Spleen (tissue), 7 donors: ENCODE measurements at regions not wholly inside any gene's neighbourhood (a gene's known extent, or its start where the extent isn't known, plus 50 kb on each side); places are given as distances from the start of the nearest gene placed in this dataset.

Experiments used
- CTCF ChIP-seq, 11 experiments: fragments of 200-600 bp in 7 of 11; fragments of 450-650 bp in 4 of 11; sonication (generic) in 4 of 11; IDR thresholded peaks in 8 of 11; conservative IDR thresholded peaks in 3 of 11; 1 replicate in 7 of 11; 2 replicates in 4 of 11; pipeline versions ENCODE4 v1.4.0 to v1.8.0; 2016 to 2021; ENCODE audit warnings: antibody characterized with exemption in 11 of 11, inconsistent platforms in 4 of 11, mild to moderate bottlenecking in 1 of 11
- POLR2A ChIP-seq, 3 donors: fragments of 450-650 bp; IDR thresholded peaks; one replicate each; pipeline ENCODE4 v1.5.1; 2017; ENCODE audit warnings: antibody characterized with exemption in 3 of 3, mild to moderate bottlenecking in 1 of 3
- POLR2AphosphoS5 ChIP-seq, 3 donors: sonication (generic); formaldehyde crosslinking; IDR thresholded peaks; one replicate each; pipeline ENCODE4 v1.5.1; 2017; ENCODE audit warnings: antibody characterized with exemption in 3 of 3
- donor health status: DM: no; HTN: no; CAD: no; lungs with moderate emphysema.
- donor health status: DM: no; HTN: no; CAD: no.
- donor health status: DM: no; HTN: no; CAD: no.

GRCh38 chrX:76555269-76555668, 127.8 kb downstream of the MAGEE1 start:
- no peak for TF ChIP-seq POLR2A (IDR thresholded peaks at IDR 0.05)
- no peak for TF ChIP-seq CTCF (IDR thresholded peaks at IDR 0.05 in 8 of 11, conservative IDR thresholded peaks at IDR 0.05 in 3 of 11)
- TF ChIP-seq POLR2AphosphoS5 (IDR thresholded peaks at IDR 0.05) = no peak
